CD4-positive, alpha-beta T cell (primary cell): ENCODE measurements at regions not wholly inside any gene's neighbourhood (a gene's known extent, or its start where the extent isn't known, plus 50 kb on each side); places are given as distances from the start of the nearest gene placed in this dataset.

ENCODE experiments used
- ATAC-seq: fragments of 200-7000 bp; cut with Tn5 transposase; one replicate; pipeline ENCODE4 v1.10.0; 2022; ENCODE audit warnings: mild to moderate bottlenecking; ENCODE audit not compliant: poor library complexity
- CTCF ChIA-PET: fragments of 350-600 bp; sonication (Branson Sonifier 250); formaldehyde crosslinking; loops from one replicate; lab custom pipeline; 2021; ENCODE audit warnings: antibody characterized with exemption, inconsistent platforms; lab: Charles Lee
- POLR2A ChIA-PET: fragments of 350-600 bp; sonication (Branson Sonifier 250); formaldehyde crosslinking; loops from one replicate; lab custom pipeline; 2021; ENCODE audit warnings: antibody characterized with exemption, inconsistent platforms; lab: Charles Lee
- DNase-seq, 14 experiments: peaks; one replicate each; pipeline ENCODE4 v3.0.0-alpha.2; 2013 to 2020; ENCODE audit warnings: mixed read lengths in 2 of 14
- H3K27ac ChIP-seq, 2 donors: one replicate each; pipeline versions ENCODE4 v1.5.1 to v1.7.0; 2013; ENCODE audit warnings: low read length in 2 of 2, low read depth in 1 of 2, mild to moderate bottlenecking in 1 of 2
- H3K27me3 ChIP-seq, 2 experiments: 1 replicate in 1 of 2; 2 replicates in 1 of 2; pipeline versions ENCODE4 v1.6.1 to v1.7.0; 2013; ENCODE audit warnings: low read length in 2 of 2, control low read depth in 1 of 2, mild to moderate bottlenecking in 1 of 2, moderate library complexity in 1 of 2; ENCODE audit not compliant: insufficient read depth in 2 of 2, control insufficient read depth in 1 of 2
- H3K36me3 ChIP-seq: one replicate; pipeline ENCODE4 v1.6.1; 2013; ENCODE audit warnings: low read length, control low read depth; ENCODE audit not compliant: insufficient read depth
- H3K4me1 ChIP-seq: one replicate; pipeline ENCODE4 v1.6.1; 2013; ENCODE audit warnings: low read length, control low read depth; ENCODE audit not compliant: insufficient read depth
- H3K4me3 ChIP-seq: one replicate; pipeline ENCODE4 v1.5.1; 2013; ENCODE audit warnings: mild to moderate bottlenecking, low read length, moderate library complexity
- H3K9me3 ChIP-seq, 2 experiments: 1 replicate in 1 of 2; 2 replicates in 1 of 2; pipeline versions ENCODE4 v1.6.1 to v1.7.0; 2013; ENCODE audit warnings: low read length in 2 of 2, mild to moderate bottlenecking in 2 of 2, control low read depth in 1 of 2, moderate library complexity in 1 of 2; ENCODE audit not compliant: control insufficient read depth in 1 of 2, insufficient read depth in 1 of 2
- H3K27ac Mint-ChIP-seq: one replicate; pipeline ENCODE4 v1.8.0; 2020; ENCODE audit warnings: mixed read lengths
- H3K27me3 Mint-ChIP-seq: one replicate; pipeline ENCODE4 v1.8.0; 2021; ENCODE audit warnings: mixed read lengths
- H3K36me3 Mint-ChIP-seq: one replicate; pipeline ENCODE4 v1.8.0; 2021; ENCODE audit warnings: low read depth, mixed read lengths
- H3K4me1 Mint-ChIP-seq: one replicate; pipeline ENCODE4 v1.8.0; 2021; ENCODE audit warnings: low read depth, mixed read lengths
- H3K4me3 Mint-ChIP-seq: one replicate; pipeline ENCODE4 v1.8.0; 2020; ENCODE audit warnings: mild to moderate bottlenecking, mixed read lengths
- H3K9me3 Mint-ChIP-seq: one replicate; pipeline ENCODE4 v1.8.0; 2020; ENCODE audit warnings: mixed read lengths
- CTCF ChIP-seq: fragments of 200-600 bp; IDR thresholded peaks from one replicate; pipeline ENCODE4 v1.8.0; 2022; ENCODE audit warnings: antibody characterized with exemption, mild to moderate bottlenecking
- intact Hi-C, 2 experiments: fragments of 100-400 bp; cut with DNase I in 1 of 2; cut with micrococcal nuclease in 1 of 2; formaldehyde crosslinking; loops; one replicate each; pipeline versions ENCODE4 v1.15.1 to v1.9.0; 2023 to 2025; cut with DNase I, micrococcal nuclease

- no peak for ATAC-seq
- POLR2A ChIA-PET, result no interaction called here
Observed at GRCh38 chr22:27066856-27067255, 409.5 kb downstream of the MIAT start.

GRCh38 chr22:27068121-27068520 lies 410.7 kb downstream of the MIAT start:
- no peaks in the 10 kb centered on the region for H3K36me3 ChIP-seq
- H3K9me3 Mint-ChIP-seq, result no peaks in the 10 kb centered on the region
- peaks cover 35% of the 10 kb centered on the region for H3K27me3 Mint-ChIP-seq
- intact Hi-C loops, result no loop called here
- CTCF ChIA-PET, result no interaction called here
- H3K27ac Mint-ChIP-seq, result no peak overlapping the region
- no peaks in the 10 kb centered on the region for H3K4me1 ChIP-seq
- POLR2A ChIA-PET, result no interaction called here
- H3K4me3 ChIP-seq, result no peak overlapping the region
- H3K9me3 ChIP-seq, result no peaks in the 10 kb centered on the region
- no peak for DNase-seq
- H3K27ac ChIP-seq, result no peak overlapping the region
- H3K4me1 Mint-ChIP-seq, result no peaks in the 10 kb centered on the region
- no peak overlapping the region for H3K4me3 Mint-ChIP-seq
- H3K36me3 Mint-ChIP-seq, result no peaks in the 10 kb centered on the region
- peaks cover 8% of the 10 kb centered on the region in 2 experiments for H3K27me3 ChIP-seq
- TF ChIP-seq CTCF, result no peak
- ATAC-seq, result no peak

More at GRCh38 chr22:27066856-27067255, 409.5 kb downstream of the MIAT start:
- CTCF ChIA-PET, result no interaction called here
- Histone ChIP-seq H3K27ac (no peak overlapping the region), H3K36me3 (no peaks in the 10 kb centered on the region), H3K27me3 (peaks cover 6 to 8% of the 10 kb centered on the region in 2 experiments), H3K4me1 (no peaks in the 10 kb centered on the region), H3K9me3 (no peaks in the 10 kb centered on the region), H3K4me3 (no peak overlapping the region)
- no peak for TF ChIP-seq CTCF
- Mint-ChIP-seq H3K27me3 (peaks cover 46% of the 10 kb centered on the region), H3K9me3 (no peaks in the 10 kb centered on the region), H3K4me1 (no peaks in the 10 kb centered on the region), H3K27ac (no peak overlapping the region), H3K36me3 (no peaks in the 10 kb centered on the region), H3K4me3 (no peak overlapping the region)
- intact Hi-C loops, result no loop called here
- no peak for DNase-seq

GRCh38 chr22:27070594-27070993 lies 413.2 kb downstream of the MIAT start:
- Mint-ChIP-seq H3K4me3 (no peak overlapping the region), H3K27me3 (peaks cover 36% of the 10 kb centered on the region), H3K36me3 (no peaks in the 10 kb centered on the region), H3K27ac (no peak overlapping the region), H3K9me3 (no peaks in the 10 kb centered on the region), H3K4me1 (no peaks in the 10 kb centered on the region)
- ATAC-seq, result no peak
- intact Hi-C loops, result no loop called here
- no peak for DNase-seq
- no peak overlapping the region for H3K27ac ChIP-seq
- H3K27me3 ChIP-seq, result peaks cover 8 to 9% of the 10 kb centered on the region in 2 experiments
- POLR2A ChIA-PET, result no interaction called here
- H3K4me1 ChIP-seq, result no peaks in the 10 kb centered on the region
- H3K9me3 ChIP-seq, result no peaks in the 10 kb centered on the region
- no peaks in the 10 kb centered on the region for H3K36me3 ChIP-seq
- CTCF ChIA-PET, result no interaction called here
- TF ChIP-seq CTCF, result no peak
- H3K4me3 ChIP-seq, result no peak overlapping the region
